Liver (tissue), 8 donors: ENCODE measurements at regions not wholly inside any gene's neighbourhood (a gene's known extent, or its start where the extent isn't known, plus 50 kb on each side); places are given as distances from the start of the nearest gene placed in this dataset.

Source experiments
- DNase-seq: peaks from one replicate; pipeline ENCODE4 v3.0.0-alpha.2; 2017; ENCODE audit warnings: low spot score
- H3K27ac ChIP-seq, 2 donors: one replicate each; pipeline ENCODE4 v1.7.0; 2013; ENCODE audit warnings: inconsistent platforms in 2 of 2, low read length in 2 of 2, control low read depth in 1 of 2, low read depth in 1 of 2, mild to moderate bottlenecking in 1 of 2
- H3K27me3 ChIP-seq, 4 donors: one replicate each; pipeline versions ENCODE4 v1.6.1 to v1.7.0; 2013; ENCODE audit warnings: low read length in 3 of 4, inconsistent platforms in 1 of 4, mild to moderate bottlenecking in 1 of 4, moderate library complexity in 1 of 4; ENCODE audit not compliant: control insufficient read depth in 4 of 4, insufficient read depth in 4 of 4
- H3K36me3 ChIP-seq, 4 donors: one replicate each; pipeline versions ENCODE4 v1.6.1 to v1.7.0; 2013; ENCODE audit warnings: low read length in 3 of 4, mild to moderate bottlenecking in 3 of 4, low read depth in 1 of 4, moderate library complexity in 1 of 4; ENCODE audit not compliant: control insufficient read depth in 4 of 4, insufficient read depth in 3 of 4
- H3K4me1 ChIP-seq, 4 donors: one replicate each; pipeline versions ENCODE4 v1.6.1 to v1.7.0; 2013; ENCODE audit warnings: low read length in 3 of 4, mild to moderate bottlenecking in 3 of 4, moderate library complexity in 1 of 4; ENCODE audit not compliant: control insufficient read depth in 4 of 4, insufficient read depth in 4 of 4
- H3K4me3 ChIP-seq, 3 donors: one replicate each; pipeline versions ENCODE4 v1.6.1 to v1.7.0; 2013; ENCODE audit warnings: low read length in 3 of 3, control low read depth in 1 of 3, low read depth in 1 of 3, mild to moderate bottlenecking in 1 of 3
- H3K9ac ChIP-seq, 2 donors: one replicate each; pipeline ENCODE4 v1.7.0; 2013; ENCODE audit warnings: low read length in 2 of 2, mild to moderate bottlenecking in 2 of 2, moderate library complexity in 2 of 2, control low read depth in 1 of 2, low read depth in 1 of 2
- H3K9me3 ChIP-seq, 4 donors: one replicate each; pipeline versions ENCODE4 v1.6.1 to v1.7.0; 2013; ENCODE audit warnings: low read length in 3 of 4; ENCODE audit not compliant: control insufficient read depth in 4 of 4
- EGR1 ChIP-seq, 2 donors: IDR thresholded peaks; 2 replicates each; pipeline ENCODE4 v1.6.1; 2016 to 2018; ENCODE audit warnings: antibody characterized with exemption in 2 of 2, low read depth in 2 of 2
- FOXA1 ChIP-seq: IDR thresholded peaks from 2 replicates; pipeline ENCODE4 v1.6.1; 2016; ENCODE audit warnings: antibody characterized with exemption
- FOXA2 ChIP-seq: IDR thresholded peaks from 2 replicates; pipeline ENCODE4 v1.6.1; 2016; ENCODE audit warnings: antibody characterized with exemption
- GABPA ChIP-seq, 2 donors: IDR thresholded peaks in 1 of 2; conservative IDR thresholded peaks in 1 of 2; 2 replicates each; pipeline ENCODE4 v1.6.1; 2016; ENCODE audit warnings: antibody characterized with exemption in 2 of 2, mild to moderate bottlenecking in 1 of 2, moderate library complexity in 1 of 2
- HNF4A ChIP-seq, 2 donors: conservative IDR thresholded peaks; 2 replicates each; pipeline ENCODE4 v1.6.1; 2016; ENCODE audit warnings: antibody characterized with exemption in 2 of 2, mild to moderate bottlenecking in 2 of 2
- HNF4G ChIP-seq: IDR thresholded peaks from 2 replicates; pipeline ENCODE4 v1.6.1; 2016; ENCODE audit warnings: antibody characterized with exemption
- JUND ChIP-seq, 2 donors: IDR thresholded peaks; 2 replicates each; pipeline ENCODE4 v1.6.1; 2016; ENCODE audit warnings: antibody characterized with exemption in 2 of 2
- RAD21 ChIP-seq, 2 donors: IDR thresholded peaks; 2 replicates each; pipeline ENCODE4 v1.6.1; 2016; ENCODE audit warnings: antibody characterized with exemption in 2 of 2, mild to moderate bottlenecking in 2 of 2
- RXRA ChIP-seq, 2 donors: IDR thresholded peaks; 2 replicates each; pipeline ENCODE4 v1.6.1; 2017 to 2018; ENCODE audit warnings: antibody characterized with exemption in 2 of 2, mild to moderate bottlenecking in 1 of 2
- SP1 ChIP-seq: IDR thresholded peaks from 2 replicates; pipeline ENCODE4 v1.6.1; 2018; ENCODE audit warnings: antibody characterized with exemption, mild to moderate bottlenecking
- TAF1 ChIP-seq: conservative IDR thresholded peaks from 2 replicates; pipeline ENCODE4 v1.6.1; 2016; ENCODE audit warnings: antibody characterized with exemption, mild to moderate bottlenecking
- YY1 ChIP-seq: IDR thresholded peaks from 2 replicates; pipeline ENCODE4 v1.6.1; 2016; ENCODE audit warnings: antibody characterized with exemption, mild to moderate bottlenecking
- WGBS: extraction: QIAGEN DNeasy Blood & Tissue Kit; methylation state at CpG from one replicate; pipeline ENCODE4 v1.1.7; 2013; 5-methylcytosine and 5-hydroxymethylcytosine counted together
- TF ChIP-seq, protein P1 (sequence below): IDR thresholded peaks from 2 replicates; pipeline ENCODE4 v1.6.1; 2016; ENCODE audit warnings: antibody characterized with exemption
- TF ChIP-seq, protein P2 (sequence below): IDR thresholded peaks from 2 replicates; pipeline ENCODE4 v1.6.1; 2016; ENCODE audit warnings: antibody characterized with exemption
- TF ChIP-seq, protein P3 (sequence below): IDR thresholded peaks from 2 replicates; pipeline ENCODE4 v1.6.1; 2016; ENCODE audit warnings: antibody characterized with exemption, mild to moderate bottlenecking
- TF ChIP-seq, protein P4 (sequence below): IDR thresholded peaks from 2 replicates; pipeline ENCODE4 v1.6.1; 2016; ENCODE audit warnings: antibody characterized with exemption
- TF ChIP-seq, protein P5 (sequence below): fragments of 150-350 bp; IDR thresholded peaks from 2 replicates; pipeline ENCODE4 v1.5.1; 2017; ENCODE audit warnings: improper control_type of control experiment, low read depth, low read length; ENCODE audit not compliant: missing input control
- donor health status: healthy.
- donor health status: healthy.
- donor health status: healthy.
- donor health status: healthy.
- donor health status: healthy.

DNA sequence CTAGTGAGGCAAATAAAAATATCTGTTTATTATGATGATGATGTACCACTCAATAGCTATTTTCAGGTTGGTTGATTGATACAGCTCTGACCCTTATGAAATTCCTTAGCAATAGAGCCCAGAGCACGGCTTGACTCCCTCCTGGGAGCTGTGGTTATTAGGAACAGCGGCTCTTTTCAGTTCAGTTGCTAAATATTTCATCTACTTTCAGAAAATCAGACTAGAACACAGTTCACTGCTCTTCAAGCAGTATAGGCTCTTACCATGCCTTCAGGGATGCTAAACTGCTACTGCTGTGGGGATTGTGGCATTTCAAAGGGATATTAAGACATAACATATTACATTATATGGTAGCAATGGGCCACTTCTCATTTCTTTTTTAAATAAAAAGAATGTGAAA, 218.8 kb downstream of the SNCA start:
- Histone ChIP-seq H3K27me3 (peaks cover 0 to 7% (median 0%) of the 10 kb centered on the region in 4 donors), H3K9me3 (no peaks in the 10 kb centered on the region), H3K4me3 (no peak overlapping the region), H3K36me3 (no peaks in the 10 kb centered on the region), H3K4me1 (no peaks in the 10 kb centered on the region), H3K27ac (no peak overlapping the region), H3K9ac (no peak overlapping the region)
- DNase-seq: no peak
- 80% methylated on average over 2 of the region's 2 CpGs for WGBS
- TF ChIP-seq FOXA1 (no peak), EGR1 (IDR thresholded peaks at IDR 0.05; ENCODE audit: low read depth in 2 of 2) (no peak), SP1 (no peak), RXRA (IDR thresholded peaks at IDR 0.05) (no peak), JUND (IDR thresholded peaks at IDR 0.05) (no peak)
- TF ChIP-seq, protein P1, sequence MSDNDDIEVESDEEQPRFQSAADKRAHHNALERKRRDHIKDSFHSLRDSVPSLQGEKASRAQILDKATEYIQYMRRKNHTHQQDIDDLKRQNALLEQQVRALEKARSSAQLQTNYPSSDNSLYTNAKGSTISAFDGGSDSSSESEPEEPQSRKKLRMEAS: no peak
- TF ChIP-seq, protein P2, sequence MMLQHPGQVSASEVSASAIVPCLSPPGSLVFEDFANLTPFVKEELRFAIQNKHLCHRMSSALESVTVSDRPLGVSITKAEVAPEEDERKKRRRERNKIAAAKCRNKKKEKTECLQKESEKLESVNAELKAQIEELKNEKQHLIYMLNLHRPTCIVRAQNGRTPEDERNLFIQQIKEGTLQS: no peak
- TF ChIP-seq, protein P3, sequence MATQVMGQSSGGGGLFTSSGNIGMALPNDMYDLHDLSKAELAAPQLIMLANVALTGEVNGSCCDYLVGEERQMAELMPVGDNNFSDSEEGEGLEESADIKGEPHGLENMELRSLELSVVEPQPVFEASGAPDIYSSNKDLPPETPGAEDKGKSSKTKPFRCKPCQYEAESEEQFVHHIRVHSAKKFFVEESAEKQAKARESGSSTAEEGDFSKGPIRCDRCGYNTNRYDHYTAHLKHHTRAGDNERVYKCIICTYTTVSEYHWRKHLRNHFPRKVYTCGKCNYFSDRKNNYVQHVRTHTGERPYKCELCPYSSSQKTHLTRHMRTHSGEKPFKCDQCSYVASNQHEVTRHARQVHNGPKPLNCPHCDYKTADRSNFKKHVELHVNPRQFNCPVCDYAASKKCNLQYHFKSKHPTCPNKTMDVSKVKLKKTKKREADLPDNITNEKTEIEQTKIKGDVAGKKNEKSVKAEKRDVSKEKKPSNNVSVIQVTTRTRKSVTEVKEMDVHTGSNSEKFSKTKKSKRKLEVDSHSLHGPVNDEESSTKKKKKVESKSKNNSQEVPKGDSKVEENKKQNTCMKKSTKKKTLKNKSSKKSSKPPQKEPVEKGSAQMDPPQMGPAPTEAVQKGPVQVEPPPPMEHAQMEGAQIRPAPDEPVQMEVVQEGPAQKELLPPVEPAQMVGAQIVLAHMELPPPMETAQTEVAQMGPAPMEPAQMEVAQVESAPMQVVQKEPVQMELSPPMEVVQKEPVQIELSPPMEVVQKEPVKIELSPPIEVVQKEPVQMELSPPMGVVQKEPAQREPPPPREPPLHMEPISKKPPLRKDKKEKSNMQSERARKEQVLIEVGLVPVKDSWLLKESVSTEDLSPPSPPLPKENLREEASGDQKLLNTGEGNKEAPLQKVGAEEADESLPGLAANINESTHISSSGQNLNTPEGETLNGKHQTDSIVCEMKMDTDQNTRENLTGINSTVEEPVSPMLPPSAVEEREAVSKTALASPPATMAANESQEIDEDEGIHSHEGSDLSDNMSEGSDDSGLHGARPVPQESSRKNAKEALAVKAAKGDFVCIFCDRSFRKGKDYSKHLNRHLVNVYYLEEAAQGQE: no peak
- TF ChIP-seq, protein P4, sequence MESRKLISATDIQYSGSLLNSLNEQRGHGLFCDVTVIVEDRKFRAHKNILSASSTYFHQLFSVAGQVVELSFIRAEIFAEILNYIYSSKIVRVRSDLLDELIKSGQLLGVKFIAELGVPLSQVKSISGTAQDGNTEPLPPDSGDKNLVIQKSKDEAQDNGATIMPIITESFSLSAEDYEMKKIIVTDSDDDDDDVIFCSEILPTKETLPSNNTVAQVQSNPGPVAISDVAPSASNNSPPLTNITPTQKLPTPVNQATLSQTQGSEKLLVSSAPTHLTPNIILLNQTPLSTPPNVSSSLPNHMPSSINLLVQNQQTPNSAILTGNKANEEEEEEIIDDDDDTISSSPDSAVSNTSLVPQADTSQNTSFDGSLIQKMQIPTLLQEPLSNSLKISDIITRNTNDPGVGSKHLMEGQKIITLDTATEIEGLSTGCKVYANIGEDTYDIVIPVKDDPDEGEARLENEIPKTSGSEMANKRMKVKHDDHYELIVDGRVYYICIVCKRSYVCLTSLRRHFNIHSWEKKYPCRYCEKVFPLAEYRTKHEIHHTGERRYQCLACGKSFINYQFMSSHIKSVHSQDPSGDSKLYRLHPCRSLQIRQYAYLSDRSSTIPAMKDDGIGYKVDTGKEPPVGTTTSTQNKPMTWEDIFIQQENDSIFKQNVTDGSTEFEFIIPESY: no peak

DNA sequence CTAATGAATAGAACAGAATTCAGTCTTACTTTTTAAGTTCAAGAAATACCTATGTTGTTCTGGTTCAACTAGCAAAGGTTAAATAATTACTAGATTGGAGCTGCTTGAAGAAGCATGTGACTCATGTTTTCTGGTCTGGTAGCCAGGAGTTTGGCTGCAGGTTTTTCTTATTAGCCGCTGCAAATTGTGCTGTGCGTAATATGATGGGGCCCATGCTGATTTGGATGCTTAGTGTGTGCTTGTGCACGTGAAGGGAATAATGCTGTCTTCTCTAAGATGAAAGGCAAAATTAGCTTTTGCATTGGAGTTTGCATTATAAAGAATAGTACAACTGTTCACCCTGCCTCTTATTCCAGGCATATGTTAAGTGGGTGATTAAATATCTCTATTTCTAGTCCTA, 219.6 kb downstream of the SNCA start:
- H3K4me3 ChIP-seq: no peak overlapping the region
- DNase-seq: no peak
- H3K36me3 ChIP-seq: no peaks in the 10 kb centered on the region
- H3K9me3 ChIP-seq: no peaks in the 10 kb centered on the region
- no peaks in the 10 kb centered on the region for H3K4me1 ChIP-seq
- H3K27ac ChIP-seq: no peak overlapping the region
- peaks cover 0 to 7% (median 0%) of the 10 kb centered on the region in 4 donors for H3K27me3 ChIP-seq
- 74% methylated on average over 3 of the region's 3 CpGs for WGBS
- no peak overlapping the region for H3K9ac ChIP-seq
- TF ChIP-seq GABPA (IDR thresholded peaks at IDR 0.05 in 1 of 2, conservative IDR thresholded peaks at IDR 0.05 in 1 of 2) (no peak), RAD21 (IDR thresholded peaks at IDR 0.05) (no peak), TAF1 (no peak), FOXA1 (no peak), RXRA (IDR thresholded peaks at IDR 0.05) (no peak), EGR1 (IDR thresholded peaks at IDR 0.05; ENCODE audit: low read depth in 2 of 2) (no peak), HNF4A (conservative IDR thresholded peaks at IDR 0.05) (no peak), FOXA2 (no peak), SP1 (no peak), HNF4G (no peak), YY1 (no peak), JUND (IDR thresholded peaks at IDR 0.05) (no peak)
- TF ChIP-seq, protein P5, sequence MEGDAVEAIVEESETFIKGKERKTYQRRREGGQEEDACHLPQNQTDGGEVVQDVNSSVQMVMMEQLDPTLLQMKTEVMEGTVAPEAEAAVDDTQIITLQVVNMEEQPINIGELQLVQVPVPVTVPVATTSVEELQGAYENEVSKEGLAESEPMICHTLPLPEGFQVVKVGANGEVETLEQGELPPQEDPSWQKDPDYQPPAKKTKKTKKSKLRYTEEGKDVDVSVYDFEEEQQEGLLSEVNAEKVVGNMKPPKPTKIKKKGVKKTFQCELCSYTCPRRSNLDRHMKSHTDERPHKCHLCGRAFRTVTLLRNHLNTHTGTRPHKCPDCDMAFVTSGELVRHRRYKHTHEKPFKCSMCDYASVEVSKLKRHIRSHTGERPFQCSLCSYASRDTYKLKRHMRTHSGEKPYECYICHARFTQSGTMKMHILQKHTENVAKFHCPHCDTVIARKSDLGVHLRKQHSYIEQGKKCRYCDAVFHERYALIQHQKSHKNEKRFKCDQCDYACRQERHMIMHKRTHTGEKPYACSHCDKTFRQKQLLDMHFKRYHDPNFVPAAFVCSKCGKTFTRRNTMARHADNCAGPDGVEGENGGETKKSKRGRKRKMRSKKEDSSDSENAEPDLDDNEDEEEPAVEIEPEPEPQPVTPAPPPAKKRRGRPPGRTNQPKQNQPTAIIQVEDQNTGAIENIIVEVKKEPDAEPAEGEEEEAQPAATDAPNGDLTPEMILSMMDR: no peak
- TF ChIP-seq, protein P1: no peak
- TF ChIP-seq, protein P3: no peak
- TF ChIP-seq, protein P2: no peak
- TF ChIP-seq, protein P4: no peak
